Stomach (tissue), 8 donors: ENCODE measurements at regions not wholly inside any gene's neighbourhood (a gene's known extent, or its start where the extent isn't known, plus 50 kb on each side); places are given as distances from the start of the nearest gene placed in this dataset.

ENCODE experiments used
- DNase-seq, 2 donors: peaks; one replicate each; pipeline versions ENCODE4 v3.0.0 to v3.0.0-alpha.2; 2013 to 2019
- H3K27ac ChIP-seq, 5 donors: fragments of 200-600 bp in 4 of 5; sonication (generic) in 4 of 5; one replicate each; pipeline ENCODE4 v1.5.1; 2013 to 2019; ENCODE audit warnings: mild to moderate bottlenecking in 1 of 5, moderate library complexity in 1 of 5
- H3K27me3 ChIP-seq, 3 donors: fragments of 200-600 bp; sonication (generic); one replicate each; pipeline ENCODE4 v1.5.1; 2017 to 2019; ENCODE audit warnings: mixed run types in 1 of 3
- H3K36me3 ChIP-seq, 4 donors: fragments of 200-600 bp; sonication (generic); 1 replicate in 3 of 4; 2 replicates in 1 of 4; pipeline ENCODE4 v1.5.1; 2016 to 2019
- H3K4me1 ChIP-seq, 4 donors: fragments of 200-600 bp; sonication (generic); one replicate each; pipeline ENCODE4 v1.5.1; 2016 to 2019
- H3K4me3 ChIP-seq, 4 donors: fragments of 200-600 bp; sonication (generic) in 3 of 4; one replicate each; pipeline ENCODE4 v1.5.1; 2016 to 2019; ENCODE audit warnings: mild to moderate bottlenecking in 1 of 4
- H3K9me3 ChIP-seq, 4 donors: fragments of 200-600 bp; sonication (generic); one replicate each; pipeline ENCODE4 v1.5.1; 2016 to 2019
- EP300 ChIP-seq: sonication (generic); formaldehyde crosslinking; IDR thresholded peaks from one replicate; pipeline ENCODE4 v1.6.1; 2017; ENCODE audit warnings: antibody characterized with exemption
- POLR2A ChIP-seq, 4 donors: fragments of 450-650 bp; IDR thresholded peaks; one replicate each; pipeline ENCODE4 v1.6.1; 2016; ENCODE audit warnings: antibody characterized with exemption in 4 of 4, control low read depth in 2 of 4, mild to moderate bottlenecking in 1 of 4, moderate library complexity in 1 of 4
- POLR2AphosphoS5 ChIP-seq, 3 donors: sonication (generic); formaldehyde crosslinking; IDR thresholded peaks; one replicate each; pipeline ENCODE4 v1.6.1; 2016; ENCODE audit warnings: antibody characterized with exemption in 3 of 3
- WGBS, 5 donors: extraction: QIAGEN DNeasy Blood & Tissue Kit in 3 of 5; methylation state at CpG; one replicate each; pipeline versions ENCODE4 v1.1.5 to v1.1.7; 2013 to 2018; 5-methylcytosine and 5-hydroxymethylcytosine counted together
- intact Hi-C: fragments of 100-400 bp; cut with DNase I; formaldehyde crosslinking; loops from one replicate; pipeline ENCODE4 v1.15.1; 2023; ENCODE audit warnings: low total_unique reads
- TF ChIP-seq, protein P1 (sequence below), 7 experiments: fragments of 450-650 bp in 4 of 7; fragments of 200-600 bp in 3 of 7; sonication (generic) in 3 of 7; IDR thresholded peaks; one replicate each; pipeline ENCODE4 v1.5.1; 2016 to 2019; ENCODE audit warnings: antibody characterized with exemption in 7 of 7, control low read depth in 2 of 7, mild to moderate bottlenecking in 1 of 7
- donor health status: healthy with polysubstance abuse.
- donor health status: Bipolar disorder and iron deficiency.
- donor health status: healthy.

- TF ChIP-seq POLR2A (IDR thresholded peaks at IDR 0.05) (no peak), POLR2AphosphoS5 (IDR thresholded peaks at IDR 0.05) (no peak), EP300 (no peak)
- TF ChIP-seq, protein P1, sequence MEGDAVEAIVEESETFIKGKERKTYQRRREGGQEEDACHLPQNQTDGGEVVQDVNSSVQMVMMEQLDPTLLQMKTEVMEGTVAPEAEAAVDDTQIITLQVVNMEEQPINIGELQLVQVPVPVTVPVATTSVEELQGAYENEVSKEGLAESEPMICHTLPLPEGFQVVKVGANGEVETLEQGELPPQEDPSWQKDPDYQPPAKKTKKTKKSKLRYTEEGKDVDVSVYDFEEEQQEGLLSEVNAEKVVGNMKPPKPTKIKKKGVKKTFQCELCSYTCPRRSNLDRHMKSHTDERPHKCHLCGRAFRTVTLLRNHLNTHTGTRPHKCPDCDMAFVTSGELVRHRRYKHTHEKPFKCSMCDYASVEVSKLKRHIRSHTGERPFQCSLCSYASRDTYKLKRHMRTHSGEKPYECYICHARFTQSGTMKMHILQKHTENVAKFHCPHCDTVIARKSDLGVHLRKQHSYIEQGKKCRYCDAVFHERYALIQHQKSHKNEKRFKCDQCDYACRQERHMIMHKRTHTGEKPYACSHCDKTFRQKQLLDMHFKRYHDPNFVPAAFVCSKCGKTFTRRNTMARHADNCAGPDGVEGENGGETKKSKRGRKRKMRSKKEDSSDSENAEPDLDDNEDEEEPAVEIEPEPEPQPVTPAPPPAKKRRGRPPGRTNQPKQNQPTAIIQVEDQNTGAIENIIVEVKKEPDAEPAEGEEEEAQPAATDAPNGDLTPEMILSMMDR (IDR thresholded peaks at IDR 0.05) = no peak
- no peaks in the 10 kb centered on the region for H3K27me3 ChIP-seq
- no peaks in the 10 kb centered on the region for H3K9me3 ChIP-seq
- intact Hi-C loops = no loop called here
- H3K36me3 ChIP-seq = no peaks in the 10 kb centered on the region
- no peak overlapping the region for H3K4me3 ChIP-seq
- 42 to 61% (median 52%) methylated on average over 2 of the region's 2 CpGs for WGBS, 5 donors
- DNase-seq = no peak
- no peaks in the 10 kb centered on the region for H3K4me1 ChIP-seq
- H3K27ac ChIP-seq = no peak overlapping the region
Measured at GRCh38 chr13:103153466-103153865, 87.2 kb upstream of the SLC10A2 start.

DNA sequence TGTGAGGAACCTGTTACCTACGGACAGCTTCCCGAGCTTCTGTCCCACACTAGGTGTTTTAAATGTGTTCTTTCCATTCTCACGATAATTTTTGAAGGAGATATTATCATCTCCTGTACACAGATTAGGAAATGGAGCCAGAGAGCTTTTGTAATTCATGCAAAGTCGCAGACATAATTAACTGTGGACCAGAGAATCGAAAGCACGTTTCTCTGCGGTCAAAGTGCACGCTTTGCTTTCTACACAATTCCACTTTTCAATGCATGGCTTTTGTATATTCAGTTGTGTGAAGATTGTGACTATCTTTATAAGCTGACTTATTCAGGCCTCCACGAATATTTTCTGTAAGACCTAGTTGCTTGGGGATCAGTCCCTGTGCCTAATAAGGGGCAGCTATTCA lies 81.7 kb upstream of the SLC10A2 start:
- H3K27ac ChIP-seq = no peak overlapping the region
- H3K4me3 ChIP-seq = no peak overlapping the region
- no peaks in the 10 kb centered on the region for H3K4me1 ChIP-seq
- WGBS, 5 donors = 54 to 72% (median 61%) methylated on average over 9 of the region's 9 CpGs
- H3K9me3 ChIP-seq = no peaks in the 10 kb centered on the region
- TF ChIP-seq POLR2A (IDR thresholded peaks at IDR 0.05) = no peak
- no peak for TF ChIP-seq POLR2AphosphoS5 (IDR thresholded peaks at IDR 0.05)
- no peak for TF ChIP-seq EP300
- TF ChIP-seq, protein P1 (IDR thresholded peaks at IDR 0.05) = no peak
- DNase-seq = no peak
- intact Hi-C loops = no loop called here
- H3K36me3 ChIP-seq = no peaks in the 10 kb centered on the region
- H3K27me3 ChIP-seq = no peaks in the 10 kb centered on the region

DNA sequence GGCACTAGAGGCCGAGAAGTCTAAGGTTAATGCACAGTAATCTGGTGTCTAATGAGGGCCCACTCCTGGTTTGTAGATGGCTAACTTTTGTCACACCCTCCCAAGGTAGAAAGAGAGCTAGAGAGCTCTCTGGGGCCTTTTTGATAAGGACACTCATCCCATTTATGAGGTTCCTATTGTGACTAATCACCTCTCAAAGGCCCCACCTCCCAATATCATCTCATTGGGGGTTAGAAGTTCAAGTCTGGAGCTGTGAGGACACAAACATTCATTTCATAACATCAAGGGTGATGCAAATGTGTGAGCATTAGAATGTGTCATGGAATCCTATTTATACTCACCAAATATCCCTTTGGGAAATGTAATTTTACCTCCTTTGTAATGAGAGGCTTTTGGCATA lies 79.2 kb upstream of the SLC10A2 start:
- intact Hi-C loops = no loop called here
- H3K27ac ChIP-seq = no peak overlapping the region
- H3K4me3 ChIP-seq = no peak overlapping the region
- no peak for DNase-seq
- H3K36me3 ChIP-seq = no peaks in the 10 kb centered on the region
- TF ChIP-seq EP300 (no peak), POLR2AphosphoS5 (IDR thresholded peaks at IDR 0.05) (no peak), POLR2A (IDR thresholded peaks at IDR 0.05) (no peak)
- TF ChIP-seq, protein P1 (IDR thresholded peaks at IDR 0.05) = no peak
- no peaks in the 10 kb centered on the region for H3K9me3 ChIP-seq
- WGBS, 5 donors = 78 to 92% (median 80%) methylated on average over 1 of the region's 1 CpG
- no peaks in the 10 kb centered on the region for H3K27me3 ChIP-seq
- no peaks in the 10 kb centered on the region for H3K4me1 ChIP-seq

DNA sequence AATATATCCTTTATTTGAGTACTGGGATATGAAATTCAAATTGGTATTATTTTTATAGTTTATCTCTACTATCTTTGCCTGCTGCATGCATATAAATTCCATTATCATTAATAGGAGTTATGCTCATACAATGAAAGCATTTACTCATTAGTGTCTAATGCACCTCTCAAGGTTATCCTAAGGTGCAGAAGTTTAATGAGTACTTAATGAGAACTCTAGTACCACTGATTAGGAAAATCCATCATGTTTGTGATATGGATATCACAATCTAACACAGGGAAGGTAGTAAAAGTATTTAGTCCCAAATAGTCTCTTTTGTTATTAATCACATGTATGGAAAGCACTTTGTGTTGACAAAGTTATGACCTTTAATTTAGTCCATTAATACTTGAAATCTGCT lies 77.2 kb upstream of the SLC10A2 start:
- no peak for TF ChIP-seq POLR2AphosphoS5 (IDR thresholded peaks at IDR 0.05)
- TF ChIP-seq, protein P1 (IDR thresholded peaks at IDR 0.05) = no peak
- no peak for TF ChIP-seq POLR2A (IDR thresholded peaks at IDR 0.05)
- TF ChIP-seq EP300 = no peak
- no peak overlapping the region for H3K27ac ChIP-seq
- DNase-seq = no peak
- intact Hi-C loops = no loop called here
- H3K4me1 ChIP-seq = no peaks in the 10 kb centered on the region
- no peaks in the 10 kb centered on the region for H3K36me3 ChIP-seq
- no peak overlapping the region for H3K4me3 ChIP-seq
- H3K27me3 ChIP-seq = no peaks in the 10 kb centered on the region
- no peaks in the 10 kb centered on the region for H3K9me3 ChIP-seq
